PC-3 (cell line): ENCODE measurements at regions not wholly inside any gene's neighbourhood (a gene's known extent, or its start where the extent isn't known, plus 50 kb on each side); places are given as distances from the start of the nearest gene placed in this dataset.

ENCODE experiments used
- EZH2 ChIP-seq: fragments of 300-600 bp; sonication (generic); IDR thresholded peaks from one replicate; pipeline ENCODE4 v1.6.1; 2017; ENCODE audit warnings: antibody characterized with exemption, mild to moderate bottlenecking, low read length; ENCODE audit not compliant: unreplicated experiment
- TF ChIP-seq, protein P1 (sequence below): fragments of 300-600 bp; sonication (generic); conservative IDR thresholded peaks from 2 replicates; pipeline ENCODE4 v1.5.1; 2017; ENCODE audit warnings: antibody characterized with exemption, low read depth, mild to moderate bottlenecking, low read length

DNA sequence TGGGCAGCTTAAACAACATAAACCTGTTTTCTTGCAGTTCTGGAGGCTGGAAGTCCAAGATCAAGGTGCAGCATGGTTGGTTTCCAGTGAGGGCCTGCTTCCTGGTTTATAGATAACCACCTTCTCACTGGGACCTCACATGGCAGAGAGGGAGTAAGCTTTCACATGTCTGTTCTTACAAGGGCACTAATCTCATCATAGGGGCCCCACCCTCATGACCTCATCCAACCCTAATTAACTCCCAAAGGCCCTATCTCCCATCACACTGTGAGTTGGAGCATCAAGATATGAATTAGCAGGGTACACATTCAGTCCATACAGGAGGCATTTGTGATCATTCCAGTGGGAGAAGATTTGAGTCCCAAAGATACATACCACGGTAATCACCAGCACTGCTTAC, 50.5 kb upstream of the GRIN2A start:
- TF ChIP-seq, protein P1, sequence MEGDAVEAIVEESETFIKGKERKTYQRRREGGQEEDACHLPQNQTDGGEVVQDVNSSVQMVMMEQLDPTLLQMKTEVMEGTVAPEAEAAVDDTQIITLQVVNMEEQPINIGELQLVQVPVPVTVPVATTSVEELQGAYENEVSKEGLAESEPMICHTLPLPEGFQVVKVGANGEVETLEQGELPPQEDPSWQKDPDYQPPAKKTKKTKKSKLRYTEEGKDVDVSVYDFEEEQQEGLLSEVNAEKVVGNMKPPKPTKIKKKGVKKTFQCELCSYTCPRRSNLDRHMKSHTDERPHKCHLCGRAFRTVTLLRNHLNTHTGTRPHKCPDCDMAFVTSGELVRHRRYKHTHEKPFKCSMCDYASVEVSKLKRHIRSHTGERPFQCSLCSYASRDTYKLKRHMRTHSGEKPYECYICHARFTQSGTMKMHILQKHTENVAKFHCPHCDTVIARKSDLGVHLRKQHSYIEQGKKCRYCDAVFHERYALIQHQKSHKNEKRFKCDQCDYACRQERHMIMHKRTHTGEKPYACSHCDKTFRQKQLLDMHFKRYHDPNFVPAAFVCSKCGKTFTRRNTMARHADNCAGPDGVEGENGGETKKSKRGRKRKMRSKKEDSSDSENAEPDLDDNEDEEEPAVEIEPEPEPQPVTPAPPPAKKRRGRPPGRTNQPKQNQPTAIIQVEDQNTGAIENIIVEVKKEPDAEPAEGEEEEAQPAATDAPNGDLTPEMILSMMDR: no peak
- no peak for TF ChIP-seq EZH2
